K562 (cell line): ENCODE measurements at regions not wholly inside any gene's neighbourhood (a gene's known extent, or its start where the extent isn't known, plus 50 kb on each side); places are given as distances from the start of the nearest gene placed in this dataset.

Experiments
- ATAC-seq: fragments of 200-7000 bp; cut with Tn5 transposase; 3 replicates; pipeline ENCODE4 v1.9.1; 2020; ENCODE audit warnings: moderate library complexity
- BruUV-seq: library from RNA; stranded (reverse); fragments of 400-500 nt; replicated peaks from 2 replicates; lab custom pipeline; 2021; lab: Mats Ljungman, UMichigan
- CTCF ChIA-PET: fragments of 300-600 bp; formaldehyde crosslinking; extraction: SDS; loops from one replicate; lab custom pipeline; 2021; ENCODE audit warnings: low intra/inter-chr PET ratio; lab: Yijun Ruan, JAX
- POLR2A ChIA-PET: fragments of 300-600, 350-650 bp; sonication (Branson Sonifier 250); formaldehyde crosslinking; extraction: SDS; loops from one replicate; lab custom pipeline; 2021; ENCODE audit warnings: antibody characterized with exemption, inconsistent platforms; lab: Yijun Ruan, JAX
- DNase-seq, 4 experiments: peaks; one replicate each; pipeline versions ENCODE4 v3.0.0 to v3.0.0-alpha.2; 2011 to 2018; ENCODE audit warnings: low spot score in 3 of 4, mixed read lengths in 3 of 4; ENCODE audit errors: extremely low read depth in 1 of 4
- FAIRE-seq: peaks from 2 replicates; lab custom pipeline; 2011; peaks lifted over from hg19 to GRCh38; lab: Jason Lieb, UNC
- H2AFZ ChIP-seq: 2 replicates; pipeline ENCODE4 v1.6.0; 2011; ENCODE audit warnings: low read depth, low read length, control low read depth, inconsistent platforms
- H3K27ac ChIP-seq: fragments of 200-600 bp; 3 replicates; pipeline ENCODE4 v1.8.0; 2011; ENCODE audit warnings: low read depth, mild to moderate bottlenecking, control low read depth, inconsistent platforms, low read length, moderate library complexity, mixed read lengths; ENCODE audit errors: extremely low read depth
- H3K27me3 ChIP-seq, 2 experiments: fragments of 300-600 bp in 1 of 2; 2 replicates in 1 of 2; 3 replicates in 1 of 2; pipeline versions ENCODE4 v1.6.0 to v1.8.0; 2011; ENCODE audit warnings: inconsistent platforms in 2 of 2, low read length in 2 of 2, mild to moderate bottlenecking in 1 of 2, mixed read lengths in 1 of 2, moderate library complexity in 1 of 2; ENCODE audit not compliant: control insufficient read depth in 2 of 2, insufficient read depth in 2 of 2
- H3K36me3 ChIP-seq: fragments of 300-600 bp; 3 replicates; pipeline ENCODE4 v1.8.0; 2011; ENCODE audit warnings: mild to moderate bottlenecking, low read length, inconsistent platforms; ENCODE audit not compliant: control insufficient read depth, insufficient read depth
- H3K4me1 ChIP-seq, 2 experiments: fragments of 200-600 bp in 1 of 2; replicated peaks in 1 of 2; 2 replicates in 1 of 2; 3 replicates in 1 of 2; pipeline versions ENCODE4 v1.5.1 to v1.8.0; 2011; ENCODE audit warnings: inconsistent platforms in 2 of 2, low read length in 2 of 2, mild to moderate bottlenecking in 1 of 2, mixed read lengths in 1 of 2, moderate library complexity in 1 of 2; ENCODE audit not compliant: control insufficient read depth in 2 of 2, insufficient read depth in 2 of 2
- H3K4me2 ChIP-seq: 2 replicates; pipeline ENCODE4 v1.6.1; 2011; ENCODE audit warnings: low read length, control low read depth, inconsistent platforms, mixed read lengths; ENCODE audit not compliant: insufficient read depth
- H3K4me3 ChIP-seq: fragments of 200-600 bp; sonication (generic), shearing (Covaris generic); 2 replicates; pipeline ENCODE4 v1.5.1; 2016; ENCODE audit warnings: control low read depth, inconsistent platforms
- H3K79me2 ChIP-seq: fragments of 200-600 bp; 3 replicates; pipeline ENCODE4 v1.8.0; 2011; ENCODE audit warnings: low read length, inconsistent platforms; ENCODE audit not compliant: control insufficient read depth, insufficient read depth
- H3K9ac ChIP-seq, 2 experiments: 2 replicates each; pipeline versions ENCODE4 v1.6.0 to v1.6.1; 2011; ENCODE audit warnings: low read depth in 2 of 2, low read length in 2 of 2, control low read depth in 1 of 2, inconsistent platforms in 1 of 2, mild to moderate bottlenecking in 1 of 2, mixed read lengths in 1 of 2; ENCODE audit not compliant: insufficient read depth in 1 of 2
- H3K9me1 ChIP-seq: one replicate; pipeline ENCODE4 v1.6.0; 2011; ENCODE audit warnings: inconsistent platforms, mild to moderate bottlenecking, low read length, moderate library complexity; ENCODE audit not compliant: control insufficient read depth, insufficient read depth
- H3K9me3 ChIP-seq: replicated peaks from 2 replicates; pipeline ENCODE4 v1.5.1; 2011; ENCODE audit warnings: low read depth, low read length, inconsistent platforms; ENCODE audit not compliant: control insufficient read depth, insufficient read depth
- H4K20me1 ChIP-seq: replicated peaks from 2 replicates; pipeline ENCODE4 v1.6.1; 2011; ENCODE audit warnings: low read length, inconsistent platforms, mixed read lengths; ENCODE audit not compliant: control insufficient read depth, insufficient read depth
- ARNT ChIP-seq, 2 experiments: fragments of 450-650 bp; IDR thresholded peaks; 2 replicates each; pipeline ENCODE4 v1.6.1; 2016; ENCODE audit warnings: mild to moderate bottlenecking in 1 of 2
- CEBPB ChIP-seq: fragments of 450-650 bp; IDR thresholded peaks from 2 replicates; pipeline ENCODE4 v1.6.1; 2016; ENCODE audit warnings: missing genetic modification characterization, missing compliant biosample characterization
- FOXP4 ChIP-seq: sonication (generic); formaldehyde crosslinking; IDR thresholded peaks from 2 replicates; pipeline ENCODE4 v1.8.0; 2022; ENCODE audit warnings: mild to moderate bottlenecking, missing genetic modification reagents, borderline replicate concordance
- IFI16 ChIP-seq: fragments of 250-450 bp; sonication (Bioruptor Pico); IDR thresholded peaks from 2 replicates; pipeline ENCODE4 v2.1.2; 2022; ENCODE audit warnings: mild to moderate bottlenecking, inconsistent platforms
- MEF2A ChIP-seq: IDR thresholded peaks from 2 replicates; pipeline ENCODE4 v1.6.1; 2011; ENCODE audit warnings: low read depth, mild to moderate bottlenecking, low read length, moderate library complexity; ENCODE audit not compliant: control insufficient read depth
- OTX1 ChIP-seq: fragments of 450-650 bp; formaldehyde crosslinking; IDR thresholded peaks from 2 replicates; pipeline ENCODE4 v1.4.0; 2022; ENCODE audit warnings: mild to moderate bottlenecking
- ZNF197 ChIP-seq: fragments of 200-800 bp; sonication (Bioruptor generic); IDR thresholded peaks from 2 replicates; pipeline ENCODE4 v1.6.1; 2016; ENCODE audit warnings: low read depth, missing genetic modification characterization, missing compliant biosample characterization
- ZNF584 ChIP-seq: fragments of 200-800 bp; sonication (Bioruptor generic); IDR thresholded peaks from 2 replicates; pipeline ENCODE4 v1.6.1; 2016; ENCODE audit warnings: low read depth, mild to moderate bottlenecking, missing genetic modification characterization, missing compliant biosample characterization
- ZZZ3 ChIP-seq: fragments of 450-650 bp; IDR thresholded peaks from 2 replicates; pipeline ENCODE4 v1.6.1; 2016; ENCODE audit warnings: antibody characterized with exemption, mild to moderate bottlenecking, moderate library complexity
- WGBS: fragments of 100-300 bp; shearing (Covaris generic); methylation state at CpG from one replicate; pipeline ENCODE4 v1.1.6; 2016; ENCODE audit warnings: low coverage, mixed read lengths; ENCODE audit not compliant: insufficient coverage; ENCODE audit errors: missing lambda C conversion rate; 5-methylcytosine and 5-hydroxymethylcytosine counted together
- in situ Hi-C: fragments of 300-500 bp; cut with MboI; formaldehyde crosslinking; loops from 4 replicates; pipeline ENCODE4 v1.15.0; 2018; ENCODE audit warnings: inconsistent platforms, mixed read lengths
- intact Hi-C: fragments of 100-400 bp; cut with micrococcal nuclease; formaldehyde crosslinking; loops from 2 replicates; pipeline ENCODE4 v1.14.2; 2022
- TF ChIP-seq, protein P1 (sequence below): sonication (generic); formaldehyde crosslinking; IDR thresholded peaks from 2 replicates; pipeline ENCODE4 v1.8.0; 2023; ENCODE audit warnings: mild to moderate bottlenecking, missing genetic modification reagents

- TF ChIP-seq FOXP4 (CRISPR knock-in tag) (no peak), ARNT (IDR thresholded peaks at IDR 0.05) (no peak)
- TF ChIP-seq, protein P1, sequence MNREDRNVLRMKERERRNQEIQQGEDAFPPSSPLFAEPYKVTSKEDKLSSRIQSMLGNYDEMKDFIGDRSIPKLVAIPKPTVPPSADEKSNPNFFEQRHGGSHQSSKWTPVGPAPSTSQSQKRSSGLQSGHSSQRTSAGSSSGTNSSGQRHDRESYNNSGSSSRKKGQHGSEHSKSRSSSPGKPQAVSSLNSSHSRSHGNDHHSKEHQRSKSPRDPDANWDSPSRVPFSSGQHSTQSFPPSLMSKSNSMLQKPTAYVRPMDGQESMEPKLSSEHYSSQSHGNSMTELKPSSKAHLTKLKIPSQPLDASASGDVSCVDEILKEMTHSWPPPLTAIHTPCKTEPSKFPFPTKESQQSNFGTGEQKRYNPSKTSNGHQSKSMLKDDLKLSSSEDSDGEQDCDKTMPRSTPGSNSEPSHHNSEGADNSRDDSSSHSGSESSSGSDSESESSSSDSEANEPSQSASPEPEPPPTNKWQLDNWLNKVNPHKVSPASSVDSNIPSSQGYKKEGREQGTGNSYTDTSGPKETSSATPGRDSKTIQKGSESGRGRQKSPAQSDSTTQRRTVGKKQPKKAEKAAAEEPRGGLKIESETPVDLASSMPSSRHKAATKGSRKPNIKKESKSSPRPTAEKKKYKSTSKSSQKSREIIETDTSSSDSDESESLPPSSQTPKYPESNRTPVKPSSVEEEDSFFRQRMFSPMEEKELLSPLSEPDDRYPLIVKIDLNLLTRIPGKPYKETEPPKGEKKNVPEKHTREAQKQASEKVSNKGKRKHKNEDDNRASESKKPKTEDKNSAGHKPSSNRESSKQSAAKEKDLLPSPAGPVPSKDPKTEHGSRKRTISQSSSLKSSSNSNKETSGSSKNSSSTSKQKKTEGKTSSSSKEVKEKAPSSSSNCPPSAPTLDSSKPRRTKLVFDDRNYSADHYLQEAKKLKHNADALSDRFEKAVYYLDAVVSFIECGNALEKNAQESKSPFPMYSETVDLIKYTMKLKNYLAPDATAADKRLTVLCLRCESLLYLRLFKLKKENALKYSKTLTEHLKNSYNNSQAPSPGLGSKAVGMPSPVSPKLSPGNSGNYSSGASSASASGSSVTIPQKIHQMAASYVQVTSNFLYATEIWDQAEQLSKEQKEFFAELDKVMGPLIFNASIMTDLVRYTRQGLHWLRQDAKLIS (CRISPR knock-in tag), result no peak
These were observed 79.5 kb upstream of the ZNF608 start (continued) for GRCh38 chr5:124825983-124826337.

DNA sequence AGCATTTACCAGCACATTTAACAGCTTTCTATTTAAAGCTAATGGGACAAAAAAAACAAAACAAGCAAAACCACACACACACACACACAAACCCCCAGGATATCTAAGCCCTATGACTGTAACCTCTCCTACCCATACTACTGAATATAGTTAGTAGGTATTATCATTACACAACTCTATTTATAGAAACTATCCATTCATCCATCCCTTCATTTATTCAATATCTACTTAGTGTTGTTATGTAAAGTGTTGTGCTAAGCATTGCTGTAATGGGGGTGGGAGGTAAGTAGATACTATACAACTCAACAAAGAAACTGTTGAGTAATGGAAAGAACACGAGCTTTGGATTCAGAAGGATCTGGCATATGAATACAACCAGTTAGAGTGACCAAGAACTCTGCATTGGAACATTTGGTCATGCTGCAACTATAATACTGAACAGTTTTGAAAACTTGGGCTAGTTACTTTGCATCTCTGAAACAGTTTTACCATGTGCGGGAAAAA, 82.3 kb upstream of the ZNF608 start:
- H3K79me2 ChIP-seq, result no peaks in the 10 kb centered on the region
- H3K4me1 ChIP-seq, result no peaks in the 10 kb centered on the region
- DNase-seq (no peak), ATAC-seq (no peak), FAIRE-seq (no peak)
- no peaks in the 10 kb centered on the region for H3K27me3 ChIP-seq
- no peaks in the 10 kb centered on the region for H3K9me1 ChIP-seq
- 28% methylated on average over 2 of the region's 2 CpGs for WGBS
- intact Hi-C loops, result no loop called here
- no peak overlapping the region for H3K27ac ChIP-seq
- no peaks in the 10 kb centered on the region for H4K20me1 ChIP-seq
- ChIA-PET POLR2A (no interaction called here), CTCF (no interaction called here)
- no peak overlapping the region for H3K4me2 ChIP-seq
- H3K36me3 ChIP-seq, result 0 out of 3 replicates have a peak, but pooled peaks cover 2% of the 10 kb centered on the region
- no peak overlapping the region for H2AFZ ChIP-seq
- in situ Hi-C loops, result no loop called here
- H3K9me3 ChIP-seq, result no peaks in the 10 kb centered on the region
- BruUV-seq, result no TSS peak
- H3K9ac ChIP-seq, result no peak overlapping the region
- no peak overlapping the region for H3K4me3 ChIP-seq
- TF ChIP-seq MEF2A, result no peak
- no peak for TF ChIP-seq OTX1
- no peak for TF ChIP-seq ZNF197 (CRISPR knock-in tag)
- no peak for TF ChIP-seq IFI16 (CRISPR knock-in tag)
- no peak for TF ChIP-seq ZZZ3
- no peak for TF ChIP-seq ZNF584 (CRISPR knock-in tag)
- TF ChIP-seq, protein P1 (CRISPR knock-in tag), result no peak
- TF ChIP-seq CEBPB, result no peak
